ENCODE measurements at regions not wholly inside any gene's neighbourhood (a gene's known extent, or its start where the extent isn't known, plus 50 kb on each side); places are given as distances from the start of the nearest gene placed in this dataset.

DNA sequence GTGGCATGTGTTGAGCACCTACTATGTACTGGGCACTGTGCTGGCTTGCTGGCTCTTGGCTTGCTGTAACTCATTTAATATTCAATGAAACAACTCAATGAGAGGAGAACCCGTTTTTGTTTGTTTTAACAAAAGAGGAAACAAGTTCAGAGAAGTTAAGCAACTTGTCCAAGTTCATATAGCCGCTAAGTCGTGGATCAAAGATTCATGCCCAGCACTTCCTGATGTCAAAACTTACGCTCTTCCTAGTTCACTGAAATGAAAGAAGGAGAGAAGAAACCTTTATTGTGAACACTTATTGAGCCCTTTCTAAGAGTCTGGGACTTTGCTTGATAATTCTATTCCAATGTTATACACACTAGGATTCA is 475.9 kb downstream of the PTPRU start:
- H3K9me3 ChIP-seq: no peaks in the 10 kb centered on the region
- no peak overlapping the region for H3K4me3 ChIP-seq (replicated peaks in 1 of 3)
- WGBS, 2 donors: 63 to 68% methylated on average over 4 of the region's 4 CpGs
- H3K27ac ChIP-seq: no peak overlapping the region
- DNase-seq: no peak
- H3K36me3 ChIP-seq: no peaks in the 10 kb centered on the region
- no peaks in the 10 kb centered on the region for H3K27me3 ChIP-seq
- intact Hi-C loops (cut with DNase I): no loop called here
- peaks cover 0 to 6% of the 10 kb centered on the region in 2 donors for H3K4me1 ChIP-seq
- TF ChIP-seq POLR2A (IDR thresholded peaks at IDR 0.05): no peak
- TF ChIP-seq, protein P1, sequence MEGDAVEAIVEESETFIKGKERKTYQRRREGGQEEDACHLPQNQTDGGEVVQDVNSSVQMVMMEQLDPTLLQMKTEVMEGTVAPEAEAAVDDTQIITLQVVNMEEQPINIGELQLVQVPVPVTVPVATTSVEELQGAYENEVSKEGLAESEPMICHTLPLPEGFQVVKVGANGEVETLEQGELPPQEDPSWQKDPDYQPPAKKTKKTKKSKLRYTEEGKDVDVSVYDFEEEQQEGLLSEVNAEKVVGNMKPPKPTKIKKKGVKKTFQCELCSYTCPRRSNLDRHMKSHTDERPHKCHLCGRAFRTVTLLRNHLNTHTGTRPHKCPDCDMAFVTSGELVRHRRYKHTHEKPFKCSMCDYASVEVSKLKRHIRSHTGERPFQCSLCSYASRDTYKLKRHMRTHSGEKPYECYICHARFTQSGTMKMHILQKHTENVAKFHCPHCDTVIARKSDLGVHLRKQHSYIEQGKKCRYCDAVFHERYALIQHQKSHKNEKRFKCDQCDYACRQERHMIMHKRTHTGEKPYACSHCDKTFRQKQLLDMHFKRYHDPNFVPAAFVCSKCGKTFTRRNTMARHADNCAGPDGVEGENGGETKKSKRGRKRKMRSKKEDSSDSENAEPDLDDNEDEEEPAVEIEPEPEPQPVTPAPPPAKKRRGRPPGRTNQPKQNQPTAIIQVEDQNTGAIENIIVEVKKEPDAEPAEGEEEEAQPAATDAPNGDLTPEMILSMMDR (IDR thresholded peaks at IDR 0.05): no peak

DNA sequence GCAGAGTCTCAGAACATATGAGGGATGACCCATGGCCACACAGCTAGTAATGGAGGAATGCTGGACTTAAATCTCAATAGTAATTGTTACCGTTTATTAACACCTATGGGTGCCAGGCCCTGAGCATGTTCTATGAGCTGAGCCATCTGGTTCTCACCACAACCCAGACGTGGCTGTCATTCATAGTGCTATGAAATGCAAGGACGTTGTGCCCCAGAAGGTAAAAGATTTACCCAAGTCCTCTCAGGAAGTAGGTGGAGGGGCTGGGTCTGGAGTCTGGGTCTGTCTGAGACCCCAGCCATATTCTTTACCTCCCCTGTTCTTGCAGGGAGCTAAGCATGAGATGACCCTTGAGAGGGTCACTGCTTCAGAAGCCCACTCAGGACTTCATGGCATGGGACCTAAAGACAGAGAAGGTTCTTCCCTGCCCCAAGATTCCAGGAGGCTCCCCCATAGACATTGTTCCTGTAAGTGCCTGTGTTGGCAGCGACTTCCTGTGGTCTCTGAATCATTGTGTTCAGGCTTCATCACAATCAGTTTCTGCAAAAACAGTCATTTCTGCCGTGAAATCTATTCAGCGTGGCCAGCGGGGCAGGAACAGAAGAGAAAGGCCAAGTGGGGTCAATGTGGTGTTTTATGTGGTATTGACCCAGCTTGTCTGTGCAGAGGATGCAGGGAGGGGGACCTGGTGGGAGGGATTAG is 475.4 kb downstream of the PTPRU start:
- WGBS, 2 donors: 63 to 68% methylated on average over 7 of the region's 7 CpGs
- Histone ChIP-seq H3K4me1 (peaks cover 0 to 6% of the 10 kb centered on the region in 2 donors), H3K9me3 (no peaks in the 10 kb centered on the region), H3K4me3 (replicated peaks in 1 of 3) (no peak overlapping the region), H3K27ac (no peak overlapping the region), H3K27me3 (no peaks in the 10 kb centered on the region), H3K36me3 (no peaks in the 10 kb centered on the region)
- TF ChIP-seq, protein P1 (IDR thresholded peaks at IDR 0.05): no peak
- TF ChIP-seq POLR2A (IDR thresholded peaks at IDR 0.05): no peak
- intact Hi-C loops (cut with DNase I): no loop called here
- DNase-seq: no peak

DNA sequence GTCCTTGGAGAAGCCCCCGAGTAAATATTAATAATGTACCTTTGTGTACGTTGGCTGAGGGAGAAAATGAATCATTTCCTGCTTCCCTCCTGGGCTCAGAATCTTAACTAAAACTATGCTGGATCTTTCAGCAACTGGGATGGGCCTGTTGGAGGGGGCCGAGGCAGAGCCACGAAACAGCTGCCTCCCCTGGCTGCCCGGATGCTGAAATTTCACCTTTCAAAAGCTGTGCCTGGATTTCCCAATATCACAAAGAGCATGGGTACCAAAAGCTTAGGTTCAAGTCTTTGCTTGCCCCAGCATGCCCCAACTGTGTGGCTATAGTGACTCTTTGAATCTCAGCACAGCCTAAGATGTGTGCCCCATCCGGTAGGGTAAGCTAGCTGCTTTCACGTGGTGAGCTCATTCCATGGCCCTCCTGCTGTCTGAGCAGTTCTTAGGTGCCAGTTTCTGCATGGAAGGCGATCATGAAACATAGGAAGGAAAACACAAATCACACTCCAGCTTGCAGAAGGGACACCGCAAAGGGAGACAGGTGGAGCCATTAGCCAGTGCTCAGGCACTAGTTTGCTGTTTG is 473.5 kb downstream of the PTPRU start:
- 47 to 49% methylated on average over 9 of the region's 9 CpGs for WGBS, 2 donors
- H3K27ac ChIP-seq: no peak overlapping the region
- H3K4me1 ChIP-seq: peaks cover 0 to 6% of the 10 kb centered on the region in 2 donors
- no peak for DNase-seq
- no peak for TF ChIP-seq POLR2A (IDR thresholded peaks at IDR 0.05)
- TF ChIP-seq, protein P1 (IDR thresholded peaks at IDR 0.05): no peak
- H3K4me3 ChIP-seq (replicated peaks in 1 of 3): no peak overlapping the region
- H3K27me3 ChIP-seq: no peaks in the 10 kb centered on the region
- H3K36me3 ChIP-seq: no peaks in the 10 kb centered on the region
- intact Hi-C loops (cut with DNase I): no loop called here
- H3K9me3 ChIP-seq: no peaks in the 10 kb centered on the region

DNA sequence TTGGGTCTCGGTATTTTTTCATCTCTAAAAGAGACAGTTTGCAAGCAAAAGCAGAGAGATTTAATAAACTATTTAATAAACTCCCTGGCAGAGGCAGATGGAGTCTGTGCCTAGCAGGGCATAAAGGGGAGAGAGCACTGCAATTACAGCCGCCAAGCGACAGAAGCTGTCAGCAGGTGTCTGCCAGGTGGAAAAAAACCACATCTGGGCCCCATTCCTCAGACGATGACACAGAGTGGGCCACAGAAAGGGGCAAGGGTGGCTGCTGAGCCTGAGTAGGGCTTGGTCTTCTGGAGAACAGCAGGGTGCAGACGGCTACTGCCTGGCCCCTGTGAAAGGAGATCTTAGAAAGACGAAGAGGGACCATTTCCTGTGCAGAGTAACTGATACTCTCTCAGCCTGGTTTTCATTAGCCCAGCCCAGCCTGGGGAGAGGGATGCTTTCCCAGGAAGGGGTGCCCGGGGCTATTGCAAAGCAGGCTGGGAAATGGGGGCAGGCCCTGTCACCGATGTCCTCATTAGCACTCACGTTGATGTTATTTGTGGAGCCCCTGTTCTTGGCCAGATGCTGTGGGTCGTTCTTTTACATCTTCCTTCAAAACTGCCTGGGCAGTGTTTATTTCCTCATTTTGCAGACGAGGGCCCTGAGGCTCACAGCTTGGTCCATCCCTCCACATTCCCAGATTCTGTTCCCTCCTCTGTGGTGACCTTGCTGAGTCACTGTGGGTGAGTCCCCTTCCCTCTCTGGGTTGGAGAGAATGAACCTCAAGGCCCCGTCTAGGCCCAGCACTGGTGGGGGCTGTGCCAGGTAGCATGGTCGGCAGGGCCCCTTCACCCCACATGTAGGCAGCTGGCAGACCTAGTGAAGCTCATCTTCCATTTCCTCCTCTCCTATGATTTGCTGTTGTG is 472.7 kb downstream of the PTPRU start:
- no peaks in the 10 kb centered on the region for H3K27me3 ChIP-seq
- 37 to 45% methylated on average over 11 to 13 of the region's 13 CpGs for WGBS, 2 donors
- TF ChIP-seq, protein P1 (IDR thresholded peaks at IDR 0.05): no peak
- TF ChIP-seq POLR2A (IDR thresholded peaks at IDR 0.05): no peak
- H3K27ac ChIP-seq: no peak overlapping the region
- H3K4me1 ChIP-seq: peaks cover 0 to 6% of the 10 kb centered on the region in 2 donors
- H3K36me3 ChIP-seq: no peaks in the 10 kb centered on the region
- DNase-seq: no peak
- H3K4me3 ChIP-seq (replicated peaks in 1 of 3): no peak overlapping the region
- intact Hi-C loops (cut with DNase I): no loop called here
- H3K9me3 ChIP-seq: no peaks in the 10 kb centered on the region

Measured in thyroid gland (tissue), 4 donors.